Activated CD8-positive, alpha-beta T cell treated with anti-CD3 and anti-CD28 coated beads for 36 hours (primary cell): ENCODE measurements at regions not wholly inside any gene's neighbourhood (a gene's known extent, or its start where the extent isn't known, plus 50 kb on each side); places are given as distances from the start of the nearest gene placed in this dataset.
A peak's percentile ranks its signal among the peaks of the same experiment; 100 is the strongest.

Experiments used
- ATAC-seq: fragments of 200-7000 bp; cut with Tn5 transposase; one replicate; pipeline ENCODE4 v1.10.0; 2021; ENCODE audit warnings: mild to moderate bottlenecking, moderate library complexity
- CTCF ChIA-PET: fragments of 350-600 bp; sonication (Branson Sonifier 250); formaldehyde crosslinking; loops from one replicate; lab custom pipeline; 2021; ENCODE audit warnings: antibody characterized with exemption; lab: Charles Lee
- POLR2A ChIA-PET: fragments of 350-600 bp; sonication (Branson Sonifier 250); formaldehyde crosslinking; loops from one replicate; lab custom pipeline; 2021; ENCODE audit warnings: antibody characterized with exemption; lab: Charles Lee
- DNase-seq: peaks from one replicate; pipeline ENCODE4 v3.0.0-alpha.2; 2020
- H3K27ac Mint-ChIP-seq: one replicate; pipeline ENCODE4 v1.8.0; 2021; ENCODE audit warnings: mild to moderate bottlenecking, mixed read lengths
- H3K27me3 Mint-ChIP-seq: one replicate; pipeline ENCODE4 v1.8.0; 2021; ENCODE audit warnings: mixed read lengths
- H3K36me3 Mint-ChIP-seq: one replicate; pipeline ENCODE4 v1.8.0; 2021; ENCODE audit warnings: low read depth, mixed read lengths
- H3K4me1 Mint-ChIP-seq: one replicate; pipeline ENCODE4 v1.8.0; 2021; ENCODE audit warnings: low read depth, mixed read lengths
- H3K4me3 Mint-ChIP-seq: one replicate; pipeline ENCODE4 v1.8.0; 2021; ENCODE audit warnings: mild to moderate bottlenecking, moderate library complexity, mixed read lengths
- H3K9me3 Mint-ChIP-seq: one replicate; pipeline ENCODE4 v1.8.0; 2021; ENCODE audit warnings: mixed read lengths
- CTCF ChIP-seq: fragments of 200-600 bp; IDR thresholded peaks from one replicate; pipeline ENCODE4 v1.8.0; 2022; ENCODE audit warnings: antibody characterized with exemption, mild to moderate bottlenecking
- intact Hi-C: fragments of 100-400 bp; cut with micrococcal nuclease; formaldehyde crosslinking; loops from one replicate; pipeline ENCODE4 v1.10.0; 2022

GRCh38 chr6:147738516-147739162 is 230.1 kb downstream of the SAMD5 start:
- TF ChIP-seq CTCF: no peak
- Mint-ChIP-seq H3K27me3 (peaks cover 10% of the 10 kb centered on the region), H3K4me3 (no peak overlapping the region), H3K27ac (no peak overlapping the region), H3K9me3 (no peaks in the 10 kb centered on the region), H3K4me1 (no peaks in the 10 kb centered on the region), H3K36me3 (no peaks in the 10 kb centered on the region)
- ChIA-PET POLR2A (no interaction called here), CTCF (no interaction called here)
- ATAC-seq: peak; percentile 13
- DNase-seq: peak; percentile 11
- intact Hi-C loops: no loop called here

DNA sequence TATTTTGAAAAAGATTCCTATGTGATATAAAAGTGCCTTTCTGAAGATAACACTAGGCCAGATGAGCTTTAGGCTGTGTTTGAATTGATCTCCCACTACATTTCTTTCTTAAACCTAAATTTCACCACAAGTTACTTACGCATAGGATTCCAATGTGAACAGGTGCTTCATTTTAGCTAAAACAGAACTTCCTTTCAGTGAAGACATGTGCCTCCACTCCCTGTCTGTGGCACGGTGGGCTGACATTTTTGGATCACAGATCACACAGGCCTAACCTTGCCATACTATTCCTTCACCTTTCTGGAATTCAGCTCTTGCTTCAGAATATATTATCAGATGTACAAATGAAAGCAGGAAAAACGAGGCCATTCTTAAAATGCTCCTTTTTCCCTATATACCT is 231.8 kb downstream of the SAMD5 start:
- H3K4me1 Mint-ChIP-seq: no peaks in the 10 kb centered on the region
- POLR2A ChIA-PET: no interaction called here
- peaks cover 10% of the 10 kb centered on the region for H3K27me3 Mint-ChIP-seq
- DNase-seq: no peak
- no peak for ATAC-seq
- intact Hi-C loops: no loop called here
- H3K4me3 Mint-ChIP-seq: no peak overlapping the region
- no peaks in the 10 kb centered on the region for H3K36me3 Mint-ChIP-seq
- no peak overlapping the region for H3K27ac Mint-ChIP-seq
- no peak for TF ChIP-seq CTCF
- CTCF ChIA-PET: interaction anchor here (0.8 kb wide), 1 partner anchor 233 kb away, joined by 3 read pairs; no protein-coding TSS in a partner anchor
- H3K9me3 Mint-ChIP-seq: no peaks in the 10 kb centered on the region

GRCh38 chr6:147740916-147741315 is 232.4 kb downstream of the SAMD5 start:
- Mint-ChIP-seq H3K27ac (no peak overlapping the region), H3K9me3 (no peaks in the 10 kb centered on the region), H3K4me3 (no peak overlapping the region), H3K4me1 (no peaks in the 10 kb centered on the region), H3K36me3 (no peaks in the 10 kb centered on the region), H3K27me3 (peaks cover 10% of the 10 kb centered on the region)
- CTCF ChIA-PET: no interaction called here
- POLR2A ChIA-PET: no interaction called here
- TF ChIP-seq CTCF: no peak
- ATAC-seq (no peak), DNase-seq (no peak)
- intact Hi-C loops: no loop called here

GRCh38 chr6:147741389-147741788 is 232.9 kb downstream of the SAMD5 start:
- ChIA-PET POLR2A (no interaction called here), CTCF (no interaction called here)
- Mint-ChIP-seq H3K4me1 (no peaks in the 10 kb centered on the region), H3K9me3 (no peaks in the 10 kb centered on the region), H3K27ac (no peak overlapping the region), H3K27me3 (peaks cover 10% of the 10 kb centered on the region), H3K4me3 (no peak overlapping the region), H3K36me3 (no peaks in the 10 kb centered on the region)
- DNase-seq (no peak), ATAC-seq (no peak)
- intact Hi-C loops: no loop called here
- no peak for TF ChIP-seq CTCF

DNA sequence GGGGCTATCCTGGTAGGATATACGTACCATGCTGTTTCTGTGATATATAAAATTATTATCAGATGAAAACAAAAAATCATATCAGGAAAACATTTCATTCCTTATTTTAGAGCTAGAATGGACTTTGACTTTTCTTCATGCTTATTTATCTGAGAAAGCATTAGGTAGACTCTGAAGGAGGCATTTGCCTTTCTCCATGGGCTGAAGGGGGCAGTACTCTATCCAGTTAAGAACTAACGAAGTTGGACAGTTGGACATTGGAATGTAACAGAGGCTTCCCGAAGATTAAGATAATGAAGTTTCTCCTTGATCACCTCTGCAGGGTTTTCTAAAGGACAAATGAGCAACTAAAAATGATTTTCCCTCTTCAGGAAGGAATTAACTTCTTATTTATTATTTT is 233.9 kb downstream of the SAMD5 start:
- H3K27me3 Mint-ChIP-seq: peaks cover 6% of the 10 kb centered on the region
- H3K36me3 Mint-ChIP-seq: no peaks in the 10 kb centered on the region
- no peak overlapping the region for H3K4me3 Mint-ChIP-seq
- no peaks in the 10 kb centered on the region for H3K4me1 Mint-ChIP-seq
- intact Hi-C loops: no loop called here
- no peaks in the 10 kb centered on the region for H3K9me3 Mint-ChIP-seq
- no peak for TF ChIP-seq CTCF
- DNase-seq (no peak), ATAC-seq (no peak)
- ChIA-PET CTCF (no interaction called here), POLR2A (no interaction called here)
- H3K27ac Mint-ChIP-seq: no peak overlapping the region
